HG02885 (cell line): ENCODE measurements at regions not wholly inside any gene's neighbourhood (a gene's known extent, or its start where the extent isn't known, plus 50 kb on each side); places are given as distances from the start of the nearest gene placed in this dataset.

Experiments used
- ATAC-seq: cut with Tn5 transposase; IDR thresholded peaks from one replicate; pipeline ENCODE4 v1.9.1; 2021; ENCODE audit warnings: mild to moderate bottlenecking; ENCODE audit not compliant: unreplicated experiment, poor library complexity

DNA sequence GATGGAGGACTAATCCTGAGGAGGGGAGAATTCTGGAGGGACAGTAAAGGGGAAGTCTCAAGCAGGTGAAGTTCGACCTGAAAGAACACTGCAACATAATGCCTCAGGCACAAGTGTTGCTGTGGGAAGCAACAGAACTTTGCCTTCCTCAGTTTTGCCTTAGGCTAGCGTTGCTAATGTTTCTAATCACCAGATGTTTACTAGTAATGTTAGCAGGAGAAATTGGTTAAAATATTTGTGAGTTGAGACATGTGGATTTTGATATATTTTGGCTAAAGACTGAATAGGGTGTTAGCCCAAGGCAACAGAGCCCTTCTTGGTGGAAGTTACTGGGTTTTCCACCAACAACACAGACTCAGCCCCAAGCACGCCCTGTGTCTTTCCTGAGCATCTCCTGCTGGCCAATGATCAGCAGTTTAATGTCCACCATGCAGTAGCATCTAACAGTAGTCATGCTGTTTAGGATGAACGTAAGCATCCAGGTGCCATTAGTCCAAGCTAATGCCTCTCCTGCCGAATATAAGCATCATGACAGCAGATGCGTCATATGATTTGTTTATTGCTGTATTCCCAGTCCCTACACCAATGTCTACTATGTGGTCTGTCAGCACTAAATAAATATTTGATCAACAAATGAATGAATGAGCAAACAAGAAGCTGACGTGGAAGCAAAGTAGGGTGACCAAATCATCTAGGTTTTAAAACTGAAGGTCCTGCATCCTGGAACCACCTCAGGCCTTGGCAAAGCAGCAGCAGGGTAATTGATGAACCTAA, 511.9 kb upstream of the HTR2A start:
- no peak for ATAC-seq

DNA sequence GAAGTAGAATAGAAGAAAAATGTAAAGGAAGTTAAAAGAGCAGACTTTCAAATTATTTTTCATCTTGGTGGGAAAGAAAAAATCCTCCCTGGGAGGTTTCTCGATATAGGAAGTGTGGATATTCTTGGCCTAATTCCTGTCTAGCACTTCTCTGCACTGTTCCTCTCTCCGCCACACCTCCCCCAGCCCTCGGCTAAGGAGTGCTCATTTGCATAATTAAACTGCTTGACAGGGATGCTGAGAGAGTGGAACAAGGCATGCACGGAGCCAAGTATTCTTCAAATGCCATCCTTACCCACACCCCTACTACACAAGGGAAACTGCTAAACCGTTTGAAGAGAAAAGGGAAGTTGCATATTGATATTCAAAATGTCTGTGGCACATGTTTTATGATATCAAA, 511.0 kb upstream of the HTR2A start:
- no peak for ATAC-seq

DNA sequence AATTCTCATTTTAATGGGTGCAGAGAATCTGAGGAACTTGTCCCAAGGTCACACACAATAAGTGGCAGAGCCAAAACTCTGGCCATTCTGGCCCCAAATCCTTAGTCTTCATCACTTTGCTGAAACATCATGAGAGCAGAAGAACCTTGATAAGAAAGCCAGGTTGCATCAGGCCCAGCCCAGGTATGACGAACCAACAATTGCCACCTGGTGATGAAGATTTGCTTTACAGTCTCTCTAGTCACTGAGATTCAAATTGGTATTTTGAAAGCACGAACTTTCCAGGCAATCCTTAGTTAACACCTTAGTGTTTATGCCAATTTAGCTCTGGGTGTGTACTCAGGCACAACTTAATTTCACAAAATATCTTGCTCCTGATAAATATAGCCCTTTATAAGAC, 502.7 kb upstream of the HTR2A start:
- ATAC-seq: no peak

DNA sequence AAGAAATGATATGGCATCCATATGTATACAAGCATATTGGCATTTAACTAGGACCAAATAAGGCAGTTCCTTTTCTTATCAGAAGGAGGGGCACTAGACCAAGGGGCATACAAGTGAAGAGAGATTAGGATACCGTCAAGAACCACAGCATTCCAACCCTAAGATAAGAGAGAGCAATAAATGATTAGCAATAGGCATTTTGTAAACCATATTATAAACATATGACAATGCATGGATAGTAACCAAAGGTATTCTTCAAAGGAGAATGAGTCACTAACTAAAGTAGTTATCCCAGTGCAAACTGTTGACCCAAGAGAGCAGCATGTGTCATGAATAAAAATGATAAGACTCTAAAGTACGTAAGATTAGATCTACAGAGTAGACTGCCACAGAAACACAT, 500.9 kb upstream of the HTR2A start:
- no peak for ATAC-seq

DNA sequence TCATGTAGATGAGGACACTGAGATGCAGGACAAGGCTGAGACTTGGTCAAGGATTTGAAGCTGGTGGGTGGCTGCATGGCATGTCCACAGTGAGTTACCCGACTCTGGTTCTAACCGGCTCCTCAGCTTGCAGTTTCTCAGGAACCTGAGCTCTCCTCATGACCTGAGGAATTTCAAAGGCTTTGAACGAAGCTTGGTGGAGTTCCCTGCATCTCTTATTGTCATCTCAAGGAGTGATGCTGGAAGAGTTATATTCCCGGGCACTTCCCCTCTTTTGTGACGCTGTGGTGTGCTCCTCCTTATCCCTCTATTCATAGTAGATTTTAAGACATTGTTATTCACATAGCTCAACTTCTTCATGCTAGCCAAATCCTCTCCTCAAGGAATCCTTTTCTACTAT, 500.1 kb upstream of the HTR2A start:
- no peak for ATAC-seq

DNA sequence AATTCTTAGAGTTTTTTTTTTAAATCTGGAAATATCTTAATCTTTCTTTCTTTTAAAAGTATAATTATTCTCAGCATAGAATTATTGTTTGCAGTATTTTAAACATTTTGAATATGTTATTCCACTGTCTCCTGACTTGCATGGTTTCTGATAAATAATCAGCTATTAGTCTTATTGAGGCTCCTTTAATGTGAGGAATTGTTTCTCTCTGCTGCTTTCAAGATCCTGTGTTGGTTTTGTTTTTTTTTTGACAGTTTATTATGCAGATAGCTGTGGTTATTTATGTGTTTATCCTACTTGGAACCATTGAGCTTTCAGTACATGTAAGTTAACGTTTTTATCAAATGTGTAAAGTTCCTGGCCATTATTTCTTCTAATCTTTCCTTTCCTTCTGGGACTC, 477.9 kb upstream of the HTR2A start:
- no peak for ATAC-seq

DNA sequence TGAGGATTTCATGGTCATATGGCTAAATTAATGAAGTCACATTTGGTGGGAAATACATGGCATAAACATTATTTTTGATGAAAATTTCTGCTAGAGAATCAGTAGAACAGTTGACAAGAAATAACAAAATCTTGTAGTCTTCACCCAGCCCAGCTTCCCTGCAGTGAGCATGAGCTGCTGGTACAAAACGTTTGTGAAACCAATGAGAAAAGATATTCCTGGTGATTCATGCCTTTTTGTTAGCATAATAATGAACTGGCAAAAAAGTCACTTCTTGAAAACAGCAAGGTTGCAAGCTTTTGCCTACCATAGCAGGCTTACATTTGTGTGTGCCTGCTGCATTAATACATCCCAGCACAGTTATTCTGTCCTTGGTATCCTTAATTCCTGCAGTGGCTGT, 475.9 kb upstream of the HTR2A start:
- ATAC-seq: no peak

DNA sequence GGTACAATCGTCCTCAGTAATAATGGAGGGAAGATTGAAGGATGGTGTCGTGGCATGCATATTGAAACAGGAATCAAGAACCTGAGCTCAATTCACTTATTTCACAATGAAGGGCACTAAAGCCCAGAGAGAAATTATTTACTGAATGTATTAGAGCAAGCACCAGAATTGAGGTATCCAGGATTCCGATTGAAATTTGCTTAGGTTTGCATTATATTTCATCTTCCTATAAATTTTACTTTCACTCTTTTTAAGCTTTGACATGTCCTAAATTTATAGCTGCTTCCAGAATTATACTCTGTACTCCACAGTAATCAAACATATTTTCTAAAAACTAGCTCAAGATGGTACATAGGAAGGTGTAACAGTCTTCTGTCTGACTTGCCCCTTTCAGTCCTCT, 454.9 kb upstream of the HTR2A start:
- no peak for ATAC-seq

DNA sequence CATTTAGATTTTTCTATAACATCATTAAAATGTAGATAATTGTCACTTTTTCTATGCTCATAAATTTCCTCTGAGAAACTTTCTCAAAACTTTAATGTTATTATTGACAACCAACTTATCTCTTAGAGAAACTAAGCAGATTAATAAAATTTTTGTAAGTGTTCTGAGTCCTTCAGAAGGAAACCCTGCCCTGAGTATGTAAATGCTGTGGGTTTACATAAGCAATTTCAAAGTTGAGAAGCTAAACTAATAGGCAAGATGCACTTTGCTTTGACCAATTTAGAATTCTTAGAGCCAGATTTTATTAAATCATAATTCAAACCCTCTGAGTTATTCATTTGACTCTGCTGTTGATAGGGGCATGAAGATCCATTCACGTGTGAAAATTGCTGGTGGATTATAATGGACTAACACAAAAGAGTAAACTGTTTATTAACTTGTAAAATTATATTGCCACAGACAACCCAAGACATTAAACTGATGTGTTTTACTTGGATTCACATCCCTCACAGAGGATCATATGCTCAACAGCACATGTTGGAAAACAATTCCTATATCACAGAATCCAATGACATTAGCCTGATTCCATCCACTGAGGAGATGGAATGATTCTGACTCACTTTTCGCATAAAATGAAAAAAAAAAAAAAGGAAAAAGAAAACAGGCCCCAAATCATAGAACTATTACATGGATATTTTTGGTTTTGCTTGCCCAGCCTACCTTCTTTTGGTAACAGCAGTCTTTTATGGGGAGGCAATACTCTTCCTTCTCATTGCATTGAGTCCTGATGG, 453.7 kb upstream of the HTR2A start:
- ATAC-seq: no peak

DNA sequence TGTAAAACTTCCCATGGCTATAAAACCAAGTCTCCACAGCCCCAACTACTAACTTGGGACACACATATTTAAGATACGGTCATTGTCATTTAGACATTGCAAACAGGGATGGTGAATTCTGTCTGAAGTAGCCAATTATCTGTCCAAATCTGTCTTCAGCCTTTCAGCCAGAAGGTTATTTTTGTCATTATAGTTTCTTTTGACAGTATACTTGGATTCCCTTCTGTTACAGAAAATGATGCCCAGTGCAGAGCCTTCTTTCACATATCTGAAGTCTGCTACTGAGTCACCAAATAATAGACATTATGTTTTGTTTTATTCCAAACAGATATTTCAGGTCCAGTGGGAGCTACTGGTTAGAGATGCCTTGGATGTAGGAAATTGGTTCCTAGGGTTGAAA, 452.4 kb upstream of the HTR2A start:
- ATAC-seq: no peak

DNA sequence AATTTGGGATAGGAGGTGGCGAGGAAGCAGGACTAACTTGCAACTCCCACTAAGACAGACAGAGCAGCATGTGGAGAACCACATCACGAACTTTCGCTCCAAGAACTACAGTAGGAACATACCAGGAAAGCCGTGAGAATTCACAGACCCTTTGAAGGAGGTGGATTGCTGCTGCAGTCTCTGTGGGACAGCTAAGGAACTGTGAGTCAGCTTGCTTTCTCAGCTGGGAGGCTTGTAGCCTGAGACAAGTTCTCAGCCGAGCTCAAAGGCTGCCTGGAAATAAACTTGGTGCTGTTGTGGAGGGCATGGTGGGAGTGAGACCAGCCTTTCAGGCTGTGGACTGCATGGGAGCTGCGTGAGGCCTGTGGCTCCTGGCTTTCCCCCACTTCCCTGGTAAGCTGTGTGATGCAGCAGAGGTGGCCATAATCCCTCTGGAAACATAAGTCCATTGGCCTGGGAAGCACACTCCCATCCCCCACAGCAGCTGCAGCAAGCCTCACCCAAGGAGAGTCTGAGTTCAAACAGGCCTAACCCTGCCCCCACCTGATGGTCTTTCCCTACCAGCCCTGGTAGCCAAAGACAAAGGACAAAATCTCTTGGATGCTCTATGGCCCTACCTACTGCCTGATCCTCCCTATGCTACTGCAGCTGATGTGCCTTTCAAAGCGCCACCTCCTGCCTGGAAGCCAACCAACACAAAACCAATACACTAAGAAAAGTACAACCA, 441.1 kb upstream of the HTR2A start:
- no peak for ATAC-seq

DNA sequence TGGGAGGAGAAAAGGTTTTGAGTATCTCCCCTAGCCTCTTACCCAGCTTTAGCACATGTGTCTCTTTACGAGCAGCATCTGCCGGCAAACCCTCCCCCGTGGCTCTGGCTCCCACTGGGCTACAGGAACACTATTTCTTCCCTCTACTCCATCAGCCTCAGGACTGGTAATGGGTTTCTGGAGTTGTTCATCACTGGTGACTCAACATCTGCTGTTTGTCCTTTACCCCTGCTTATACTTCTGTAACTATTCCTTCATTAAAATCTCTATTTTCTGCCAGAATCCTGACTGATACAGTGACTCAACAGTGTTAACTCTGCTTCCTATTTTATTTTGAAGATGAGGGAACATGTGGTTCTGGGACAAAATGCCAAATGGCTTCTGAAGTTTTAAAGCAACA, 437.3 kb upstream of the HTR2A start:
- no peak for ATAC-seq

DNA sequence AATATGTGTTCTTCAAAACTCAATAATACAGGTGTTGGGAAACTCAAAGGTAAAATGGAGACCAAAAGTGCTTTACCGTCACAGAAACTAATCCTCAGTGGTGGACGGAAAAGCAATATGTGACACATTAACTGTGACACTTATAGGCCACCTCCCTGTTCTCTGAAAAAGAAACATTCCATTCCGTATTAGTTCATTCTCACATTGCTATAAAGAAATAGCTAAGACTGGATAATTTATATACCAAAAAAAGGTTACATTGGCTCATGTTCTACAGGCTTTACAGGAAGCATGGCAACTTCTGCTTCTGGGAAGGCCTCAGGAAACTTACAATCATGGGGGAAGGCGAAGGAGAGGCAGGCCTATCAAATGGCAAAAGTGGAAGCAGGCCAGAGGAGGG, 435.3 kb upstream of the HTR2A start:
- no peak for ATAC-seq

DNA sequence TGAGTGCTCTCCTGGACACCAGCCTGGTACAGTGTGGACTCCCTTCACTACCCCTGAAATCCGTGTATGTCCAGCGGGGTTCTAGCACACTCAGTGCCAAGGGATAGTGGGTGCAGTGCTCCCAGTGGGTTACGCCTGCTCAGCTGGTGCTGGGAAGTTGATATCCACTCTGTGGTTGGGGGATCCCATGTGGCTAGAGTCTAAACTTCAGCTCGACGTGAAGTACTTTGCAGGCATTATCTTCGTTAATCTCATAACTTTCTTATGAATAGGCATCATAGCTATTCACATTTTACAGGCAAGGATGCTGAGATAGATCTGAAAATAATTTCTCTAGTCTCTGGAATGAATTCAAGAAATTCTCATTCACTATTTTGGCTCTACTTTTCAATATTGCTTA, 433.2 kb upstream of the HTR2A start:
- ATAC-seq: no peak

DNA sequence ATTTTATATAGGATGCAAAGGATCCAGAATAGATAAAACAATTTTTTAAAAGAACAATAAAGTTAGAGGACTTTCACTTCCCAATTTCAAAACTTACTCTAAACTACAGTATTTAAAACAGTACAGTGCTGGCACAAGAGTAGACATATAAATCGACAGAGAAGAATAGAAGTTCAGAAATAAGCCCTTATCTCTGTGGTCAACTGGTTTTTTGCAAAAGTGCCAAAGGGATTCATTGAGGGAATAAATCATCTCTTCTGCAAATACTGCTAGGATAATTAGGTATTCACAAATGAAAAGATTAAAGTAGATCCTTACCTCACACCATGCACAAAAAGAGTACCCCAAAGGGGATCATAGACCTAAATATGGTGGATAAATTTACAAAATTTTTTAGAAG, 431.0 kb upstream of the HTR2A start:
- ATAC-seq: no peak

DNA sequence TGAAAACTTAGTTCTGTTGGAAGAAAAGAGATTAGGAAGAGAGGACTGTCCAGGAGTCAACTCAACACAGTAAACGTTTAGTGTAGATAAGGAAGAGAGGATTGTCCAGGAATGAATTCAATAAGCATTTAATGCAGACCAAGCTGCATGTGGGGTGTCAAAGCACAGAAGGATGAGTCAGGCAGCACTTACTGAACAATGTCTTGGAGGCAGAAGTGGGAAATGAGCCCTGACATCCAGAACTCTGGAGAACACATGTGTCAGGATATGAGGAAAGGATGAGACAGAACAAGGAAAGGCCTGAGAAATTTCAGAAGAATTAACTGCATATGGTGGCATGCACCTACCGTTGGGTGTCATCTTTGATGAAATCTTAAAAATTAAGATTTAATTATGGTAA, 429.2 kb upstream of the HTR2A start:
- no peak for ATAC-seq

DNA sequence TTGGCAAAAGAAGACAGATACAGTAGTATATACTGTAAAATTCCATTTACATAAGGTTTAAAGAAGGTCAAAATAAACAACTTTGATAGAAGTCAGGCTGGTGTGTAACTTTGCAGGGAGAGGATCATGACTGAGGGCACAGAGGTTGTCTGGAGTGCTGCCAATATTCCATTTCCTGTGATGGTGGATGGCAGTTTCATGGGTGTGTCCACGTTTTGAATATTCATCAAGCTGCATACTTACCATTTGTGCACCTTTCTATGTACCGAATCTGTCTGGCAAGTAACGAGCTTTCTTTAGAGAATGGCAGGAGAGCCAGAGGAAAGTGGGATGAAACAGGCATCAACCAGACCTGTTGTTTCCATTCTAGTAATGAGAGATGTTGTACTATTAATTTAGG, 420.5 kb upstream of the HTR2A start:
- ATAC-seq: no peak

DNA sequence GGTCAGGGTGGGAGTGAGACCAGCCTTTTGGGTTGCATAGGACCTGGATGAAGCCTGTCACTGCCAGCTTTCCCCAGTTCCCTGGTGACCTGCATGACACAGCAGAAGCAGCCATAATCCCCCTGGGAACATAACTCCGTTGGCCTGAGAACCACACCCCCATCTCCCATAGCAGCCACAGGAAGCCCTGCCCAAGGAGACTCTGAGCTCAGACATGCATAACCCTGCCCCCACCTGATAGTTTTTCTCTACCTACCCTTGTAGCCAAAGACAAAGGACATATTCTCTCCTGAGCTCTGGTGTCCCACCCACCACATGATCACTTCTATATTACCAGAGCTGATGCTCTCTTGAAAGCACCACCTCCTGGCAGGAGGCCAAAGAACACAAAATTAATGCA, 413.5 kb upstream of the HTR2A start:
- no peak for ATAC-seq

DNA sequence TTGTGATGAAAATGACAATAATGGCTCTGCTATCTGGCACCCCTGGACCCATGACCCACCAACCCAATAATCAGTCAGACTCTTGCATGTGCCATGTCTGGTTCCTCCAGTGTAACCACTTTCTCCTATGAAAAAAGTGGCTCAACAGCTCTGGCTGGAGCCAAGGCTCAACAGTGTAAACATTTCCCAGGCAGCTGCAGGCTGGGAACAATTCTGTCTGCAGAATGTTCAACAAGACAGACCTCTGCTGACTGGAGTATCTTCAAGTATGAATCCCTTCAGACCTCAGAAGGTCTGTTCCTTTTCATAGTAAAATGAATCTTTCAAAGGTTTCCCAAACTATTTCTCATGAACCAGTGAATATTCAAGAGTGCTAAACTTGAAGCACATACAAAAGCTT, 410.1 kb upstream of the HTR2A start:
- ATAC-seq: no peak

DNA sequence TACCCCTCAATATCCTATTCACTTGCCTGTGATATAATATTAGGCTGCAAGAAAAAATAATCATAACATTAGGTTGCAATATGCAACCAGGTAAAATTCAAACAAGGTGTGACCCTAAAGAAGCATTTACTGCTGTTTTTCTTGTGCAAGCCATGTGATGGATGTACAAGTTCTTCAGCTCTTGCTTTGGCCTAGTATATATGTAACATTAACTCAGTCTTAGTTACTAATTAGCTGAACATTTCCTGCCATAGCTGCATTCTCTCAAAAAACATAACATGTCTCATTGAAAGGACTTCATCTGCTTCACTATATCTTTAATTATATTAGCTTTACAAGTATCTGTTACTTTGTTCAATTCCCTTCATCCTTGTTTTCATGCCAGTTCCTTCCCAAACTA, 406.8 kb upstream of the HTR2A start:
- ATAC-seq: no peak

DNA sequence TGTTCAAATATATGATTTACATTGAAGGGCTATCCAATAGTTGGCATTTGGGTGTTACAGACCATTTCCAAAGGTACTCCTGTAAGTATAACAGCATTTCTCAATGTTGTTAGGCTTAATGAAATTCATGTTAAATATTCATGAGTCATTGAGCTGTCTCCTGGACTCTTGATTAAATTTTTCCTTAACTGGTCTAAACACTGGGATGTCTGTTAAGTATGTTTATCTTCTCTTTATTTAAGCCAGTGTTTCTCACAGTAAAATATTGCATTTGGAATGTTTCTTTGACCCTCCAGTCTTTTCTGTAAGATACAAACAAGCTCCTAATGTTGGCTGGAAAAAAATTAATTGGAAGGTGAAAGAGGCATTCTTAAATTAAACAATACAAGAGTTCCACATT, 402.5 kb upstream of the HTR2A start:
- no peak for ATAC-seq
